KG1 (cell line): ENCODE measurements at regions not wholly inside any gene's neighbourhood (a gene's known extent, or its start where the extent isn't known, plus 50 kb on each side); places are given as distances from the start of the nearest gene placed in this dataset.
A peak's percentile ranks its signal among the peaks of the same experiment; 100 is the strongest.

Source experiments
- DNase-seq: peaks from one replicate; lab custom pipeline; 2025; lab: John Stamatoyannopoulos, UW

DNA sequence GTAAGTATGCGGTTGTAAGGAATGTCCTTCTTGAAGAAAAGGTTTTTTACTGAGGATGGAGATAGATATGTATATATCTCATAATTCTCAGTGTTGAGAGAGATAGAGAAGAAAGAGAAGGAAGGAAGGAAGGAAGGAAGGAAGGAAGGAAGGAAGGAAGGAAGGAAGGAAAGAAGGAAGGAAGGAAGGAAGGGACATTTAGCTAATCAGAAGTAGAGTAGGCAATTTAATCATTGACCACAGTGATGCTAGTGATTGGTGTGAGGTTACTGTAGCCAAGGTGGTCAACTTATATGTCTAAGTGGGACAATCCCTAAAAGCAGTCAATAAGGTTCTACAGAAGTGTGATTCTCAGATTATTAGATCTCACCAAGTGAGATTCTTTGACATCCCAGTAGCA, 751.8 kb upstream of the CBLB start:
- no peak for DNase-seq

- DNase-seq: no peak
Measured at GRCh38 chr3:106624154-106624553, 753.1 kb upstream of the CCDC54 start.

DNA sequence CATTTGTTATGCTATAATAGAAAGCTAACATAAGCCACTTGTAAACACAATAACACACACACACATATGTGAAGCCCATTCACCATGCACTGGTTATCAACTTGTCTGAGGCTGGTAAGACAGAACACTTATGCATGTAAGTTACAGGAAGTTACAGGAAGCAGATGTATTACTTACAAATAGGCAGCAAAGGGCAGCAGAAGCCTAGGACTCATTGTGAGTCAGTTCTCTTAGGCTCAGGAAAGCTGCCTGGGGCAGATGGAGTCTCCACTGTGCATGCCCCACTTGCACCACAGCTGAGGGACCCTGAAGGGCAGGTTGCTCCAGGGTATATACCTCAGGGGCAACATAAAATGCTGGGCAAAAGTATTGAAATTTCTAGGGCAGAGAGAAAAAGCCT, 748.8 kb upstream of the CCDC54 start:
- peak; percentile 28 for DNase-seq

- DNase-seq: no peak
Measured at GRCh38 chr3:106629215-106629832, 747.9 kb upstream of the CCDC54 start.

DNA sequence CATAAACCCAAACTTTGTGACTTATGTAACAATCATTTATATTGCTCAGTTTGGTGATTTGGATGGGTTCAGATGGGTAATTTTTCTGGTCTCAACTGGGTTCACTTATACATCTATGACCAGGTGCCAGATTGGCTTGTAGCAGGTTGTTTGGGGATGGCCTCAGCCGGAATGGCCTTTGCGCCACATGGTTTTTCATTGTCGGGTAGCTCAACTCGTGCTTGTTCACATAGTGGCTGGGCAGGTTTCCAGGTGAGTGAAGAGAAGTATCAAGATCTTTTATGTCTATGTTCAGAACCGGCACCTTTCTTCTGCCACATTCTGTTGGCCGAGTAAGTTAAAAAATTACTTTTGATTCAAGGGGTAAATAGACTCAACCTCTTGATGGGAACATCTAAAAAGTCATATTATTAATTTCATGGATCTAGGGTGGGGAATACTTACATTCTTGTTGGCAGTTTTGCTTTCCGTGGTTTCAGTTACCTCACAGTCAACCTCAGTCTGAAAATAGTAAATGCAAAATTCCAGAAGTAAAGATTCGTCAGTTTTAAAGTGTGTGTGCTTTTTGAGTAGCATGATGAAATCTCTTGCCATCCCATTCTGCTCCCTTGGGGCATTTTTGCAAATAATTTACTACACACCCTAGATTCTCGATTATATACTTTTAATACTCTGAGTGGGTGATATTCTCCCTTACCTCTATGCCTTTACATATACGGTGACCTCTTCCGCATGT, 745.7 kb upstream of the CCDC54 start:
- no peak for DNase-seq

- no peak for DNase-seq
Measured at GRCh38 chr3:106635271-106635670, 742.0 kb upstream of the CCDC54 start.

DNA sequence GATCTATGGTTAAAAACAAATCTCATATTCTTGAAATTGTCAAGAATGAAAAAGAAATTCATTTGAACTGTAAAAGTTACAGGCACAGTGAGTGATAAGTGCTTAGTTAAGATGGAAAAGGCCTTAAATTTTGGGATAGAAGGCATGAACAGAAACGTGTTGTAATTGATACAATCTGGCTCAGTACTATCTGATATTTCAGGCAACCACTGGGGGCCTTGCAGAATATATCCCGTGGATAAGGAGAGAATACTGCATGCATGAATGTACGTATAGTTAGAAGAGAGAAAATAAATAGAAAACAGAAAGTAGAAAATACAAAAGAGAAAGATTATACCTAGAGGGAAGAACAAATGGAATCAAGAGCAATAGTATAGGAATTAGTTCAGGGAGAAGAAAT, 741.4 kb upstream of the CCDC54 start:
- DNase-seq: no peak

DNA sequence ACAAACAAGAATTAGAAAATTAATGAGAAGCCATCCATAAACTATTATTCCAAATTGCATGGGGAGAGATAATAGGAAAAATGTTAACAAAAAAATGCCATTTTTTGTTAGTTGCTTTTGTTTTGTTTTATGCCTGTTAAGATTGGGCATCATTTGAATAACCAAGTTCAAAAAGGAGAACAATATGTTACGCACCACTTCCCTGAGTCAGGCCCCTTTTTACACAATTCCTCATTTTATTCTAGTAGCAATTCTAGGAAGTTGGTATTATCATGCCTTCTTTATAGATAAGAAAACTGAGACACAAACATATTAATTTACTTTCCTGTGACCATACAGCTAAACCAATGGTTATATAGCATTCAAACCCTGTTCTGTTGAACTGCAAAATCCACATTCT, 736.9 kb upstream of the CCDC54 start:
- no peak for DNase-seq

- no peak for DNase-seq
Measured at GRCh38 chr3:106642161-106642560, 735.1 kb upstream of the CCDC54 start.

DNA sequence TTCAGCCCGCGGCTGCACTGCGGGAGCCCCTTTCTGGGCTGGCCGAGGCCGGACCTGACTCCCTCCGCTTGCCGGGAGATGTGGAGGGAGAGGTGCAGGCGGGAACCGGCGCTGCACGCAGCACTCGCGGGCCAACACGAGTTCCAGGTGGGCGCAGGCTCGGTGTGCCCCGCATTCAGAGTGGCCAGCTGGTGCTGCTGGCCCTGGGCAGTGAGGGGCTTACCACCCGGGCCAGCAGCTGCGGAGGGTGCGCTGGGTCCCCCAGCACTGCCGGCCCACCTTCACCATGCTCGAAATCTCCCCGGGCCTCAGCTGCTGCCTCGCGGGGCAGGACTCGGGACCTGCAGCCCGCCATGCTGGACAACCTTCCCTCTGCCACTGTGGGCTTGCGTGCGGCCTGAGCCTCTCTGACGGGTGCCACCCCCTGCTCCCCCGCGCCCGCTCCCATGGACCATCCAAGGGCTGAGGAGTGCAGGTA, 733.5 kb upstream of the CCDC54 start:
- DNase-seq: no peak

DNA sequence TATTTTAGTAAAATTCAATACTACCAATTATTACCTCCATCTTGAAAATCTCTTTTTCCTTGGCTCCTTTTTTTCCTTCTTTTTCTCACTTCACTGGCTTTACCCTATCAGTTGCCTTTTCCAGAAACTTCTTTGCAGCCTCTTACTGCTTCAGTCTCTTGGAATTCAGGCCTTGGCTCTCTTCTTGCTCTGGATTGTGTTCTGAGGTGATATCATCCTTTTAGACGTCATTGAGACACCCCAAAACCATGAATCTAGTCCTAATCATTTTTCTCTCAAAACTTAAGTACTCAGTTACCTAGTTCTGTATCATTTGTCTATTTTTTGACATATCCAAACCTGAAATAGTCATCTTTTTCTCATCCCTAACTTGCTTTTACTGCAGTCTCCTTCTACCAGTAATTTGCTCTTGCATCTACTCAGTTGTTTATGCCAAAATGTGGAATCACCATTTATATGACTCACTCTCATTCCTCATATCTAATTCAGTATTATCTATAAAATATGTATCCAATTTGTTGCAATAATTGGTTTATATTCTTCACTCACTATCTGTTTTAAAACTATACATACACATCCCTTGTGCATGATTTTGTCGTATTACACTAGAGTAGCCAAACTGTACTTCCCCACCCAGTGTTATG, 703.2 kb upstream of the CCDC54 start:
- DNase-seq: no peak

DNA sequence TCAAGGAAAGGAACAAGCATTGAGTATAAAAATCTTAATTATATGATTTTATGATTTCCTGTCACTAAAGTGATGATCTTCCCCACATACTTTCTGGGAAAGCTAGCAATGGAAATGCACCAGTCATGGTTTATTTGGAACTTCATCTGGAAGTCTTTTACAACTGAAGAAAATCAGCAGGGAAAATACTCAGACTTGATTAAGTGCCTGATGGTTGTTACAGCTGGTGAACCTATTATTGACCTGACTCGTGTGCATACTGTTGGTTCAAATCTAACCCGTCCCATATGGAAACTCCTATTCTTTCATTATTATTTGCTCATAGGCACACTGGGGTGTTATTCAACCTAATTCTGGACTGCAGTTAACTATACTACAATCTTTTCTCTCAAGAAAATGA, 701.8 kb upstream of the CCDC54 start:
- no peak for DNase-seq

DNA sequence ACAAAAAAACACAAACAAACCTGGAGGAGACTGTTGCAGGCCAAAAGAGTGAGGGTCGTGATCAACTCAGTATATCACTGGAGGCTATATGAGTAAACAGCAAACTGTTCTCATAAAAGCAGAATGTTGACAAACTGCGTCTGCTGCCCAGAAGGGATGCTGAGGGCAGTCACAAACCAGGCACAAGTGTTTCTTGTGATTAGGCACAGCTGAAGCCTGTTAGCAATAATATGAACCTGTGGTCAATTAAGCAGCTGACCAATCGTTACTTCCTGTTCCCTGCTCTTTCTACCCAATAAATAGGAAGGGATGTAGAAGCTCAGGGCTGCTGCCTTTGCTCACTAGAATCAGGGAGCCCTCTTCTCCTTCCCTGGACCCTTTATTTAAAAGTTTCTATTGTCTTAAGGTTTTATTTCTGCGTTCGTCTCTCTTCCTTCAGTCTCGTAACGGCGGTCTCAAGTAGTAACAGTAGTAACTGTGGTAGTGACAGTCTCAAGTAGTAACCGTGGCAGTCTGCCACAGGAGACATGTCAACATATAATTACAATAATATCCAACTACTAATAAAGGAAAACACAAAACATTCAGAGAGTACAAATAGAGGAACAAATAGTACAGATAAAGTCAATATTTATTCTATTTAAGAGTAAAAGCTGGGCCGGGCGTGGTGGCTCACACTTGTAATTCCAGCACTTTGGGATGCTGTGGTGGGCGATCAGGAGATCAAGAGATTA, 698.4 kb upstream of the CCDC54 start:
- no peak for DNase-seq

- no peak for DNase-seq
Measured at GRCh38 chr3:106683953-106684620, 693.2 kb upstream of the CCDC54 start.

GRCh38 chr3:106685745-106686144, 691.5 kb upstream of the CCDC54 start:
- DNase-seq: no peak

DNA sequence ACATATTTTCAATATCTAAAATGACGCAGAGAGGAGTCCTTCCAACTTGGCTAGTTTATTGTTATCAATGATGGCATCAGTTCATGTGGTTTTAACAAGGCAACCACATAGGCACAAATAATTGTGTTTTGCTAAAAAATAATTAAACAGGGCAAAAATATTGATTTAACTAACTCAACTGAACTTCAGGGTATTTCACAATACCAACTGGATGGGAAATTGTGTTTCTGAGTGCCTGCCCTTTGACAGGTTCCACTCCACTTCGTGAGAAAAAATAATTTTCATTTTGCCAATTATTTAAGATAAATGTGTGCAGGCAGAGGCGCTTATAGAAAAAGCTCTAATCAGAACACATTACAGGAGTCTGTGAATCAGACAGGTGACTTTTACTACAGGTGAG, 689.3 kb upstream of the CCDC54 start:
- no peak for DNase-seq

DNA sequence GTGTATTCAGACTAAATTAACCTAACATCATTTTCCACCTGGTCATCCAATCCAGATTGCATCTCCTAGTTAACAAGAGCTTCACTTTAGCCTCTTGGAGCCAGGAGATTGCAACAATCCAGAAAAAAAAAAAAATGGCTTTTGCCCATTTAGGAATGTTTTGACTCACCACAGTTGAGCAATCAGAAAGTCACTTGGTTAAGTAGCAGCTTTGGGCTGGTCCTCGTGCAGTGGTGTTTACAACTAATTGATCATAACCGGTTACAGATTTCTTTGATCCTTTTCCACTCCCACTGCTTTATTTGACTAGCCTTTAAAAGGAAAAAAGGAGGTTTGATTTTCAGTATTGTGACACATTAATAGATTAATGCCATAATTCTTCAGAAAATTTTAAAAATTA, 688.8 kb upstream of the CCDC54 start:
- no peak for DNase-seq

DNA sequence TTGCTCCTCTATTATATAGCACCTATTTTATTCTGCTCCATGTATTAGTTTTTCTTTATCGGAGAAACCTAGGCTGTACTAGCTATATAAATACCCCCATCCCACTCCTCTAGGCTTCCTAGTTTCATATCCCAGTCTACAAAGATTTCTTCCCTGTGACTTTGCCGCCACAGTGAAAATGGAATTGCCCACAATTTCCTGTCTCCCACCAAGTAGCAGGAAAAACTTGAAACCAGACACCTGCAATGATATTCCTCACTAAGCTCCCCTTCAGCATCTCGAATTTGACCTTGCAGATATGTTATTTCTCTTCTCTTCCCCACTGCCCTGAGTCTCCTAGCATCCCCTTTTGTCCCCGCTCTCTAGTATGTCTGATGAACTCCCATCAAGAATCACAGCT, 685.8 kb upstream of the CCDC54 start:
- no peak for DNase-seq

- no peak for DNase-seq
Measured at GRCh38 chr3:106692624-106693023, 684.6 kb upstream of the CCDC54 start.

DNA sequence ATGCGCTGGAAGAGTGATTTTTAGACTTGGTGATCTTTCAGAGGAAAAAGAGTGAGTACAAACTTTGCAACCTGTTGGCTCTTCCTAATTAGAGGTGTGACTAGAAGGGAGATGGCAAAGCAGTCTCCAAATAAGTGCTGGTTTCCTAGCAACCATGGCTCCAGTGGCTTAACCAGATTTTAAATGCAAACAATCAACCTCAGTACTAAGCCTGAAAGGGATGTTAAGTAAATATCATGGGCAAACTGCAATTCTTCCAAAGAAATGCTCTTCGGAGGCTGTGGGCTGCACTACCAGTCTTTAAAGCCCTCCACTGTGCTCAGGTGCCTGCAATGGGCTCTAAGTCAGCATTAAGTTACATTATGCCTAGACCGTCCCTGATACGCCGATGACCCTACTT, 678.1 kb upstream of the CCDC54 start:
- DNase-seq: no peak

DNA sequence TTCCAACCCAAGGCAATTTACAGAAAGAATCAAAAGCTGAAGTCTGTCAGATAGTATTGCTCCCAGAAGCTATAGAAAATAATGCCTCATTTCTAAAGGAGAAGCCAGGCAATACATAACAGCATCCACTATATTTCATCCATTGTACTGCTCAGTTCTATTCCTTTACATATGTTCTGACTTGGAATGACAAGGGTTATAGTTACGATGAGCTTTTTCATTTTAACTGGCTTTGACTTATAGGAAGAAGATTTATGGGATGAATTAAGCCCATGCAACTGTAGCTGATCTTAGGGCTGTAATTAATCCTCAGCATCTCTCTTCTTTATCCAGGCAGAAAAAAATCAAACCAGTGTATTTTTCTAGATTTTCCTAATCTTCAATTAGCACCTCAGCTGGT, 676.3 kb upstream of the CCDC54 start:
- DNase-seq: no peak

- no peak for DNase-seq
Measured at GRCh38 chr3:106703524-106703923, 673.7 kb upstream of the CCDC54 start.
